ENCODE measurements at regions not wholly inside any gene's neighbourhood (a gene's known extent, or its start where the extent isn't known, plus 50 kb on each side); places are given as distances from the start of the nearest gene placed in this dataset.

DNA sequence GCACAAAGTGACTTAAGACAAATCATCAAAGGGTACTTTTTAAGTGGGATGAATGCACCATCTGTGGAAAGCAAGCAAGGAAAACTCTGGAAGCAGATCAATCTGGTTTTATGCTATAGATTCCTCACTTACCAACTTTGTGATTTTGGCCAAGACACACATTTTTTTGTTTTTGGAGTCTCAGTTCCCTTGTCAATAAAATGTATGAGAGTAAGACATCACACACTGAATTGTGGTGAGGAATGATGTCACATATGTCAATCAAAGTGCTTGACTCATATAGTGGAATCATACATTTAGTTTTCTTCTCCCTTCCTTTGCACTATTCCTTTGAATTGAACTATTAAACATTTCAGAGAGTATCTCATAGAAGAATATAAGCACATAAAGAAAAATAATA, 620.5 kb upstream of the CITED2 start:
- DNase-seq (ENCODE audit: low spot score) (no peak), ATAC-seq (ENCODE audit: low read depth) (no peak)
- TF ChIP-seq, protein P1, sequence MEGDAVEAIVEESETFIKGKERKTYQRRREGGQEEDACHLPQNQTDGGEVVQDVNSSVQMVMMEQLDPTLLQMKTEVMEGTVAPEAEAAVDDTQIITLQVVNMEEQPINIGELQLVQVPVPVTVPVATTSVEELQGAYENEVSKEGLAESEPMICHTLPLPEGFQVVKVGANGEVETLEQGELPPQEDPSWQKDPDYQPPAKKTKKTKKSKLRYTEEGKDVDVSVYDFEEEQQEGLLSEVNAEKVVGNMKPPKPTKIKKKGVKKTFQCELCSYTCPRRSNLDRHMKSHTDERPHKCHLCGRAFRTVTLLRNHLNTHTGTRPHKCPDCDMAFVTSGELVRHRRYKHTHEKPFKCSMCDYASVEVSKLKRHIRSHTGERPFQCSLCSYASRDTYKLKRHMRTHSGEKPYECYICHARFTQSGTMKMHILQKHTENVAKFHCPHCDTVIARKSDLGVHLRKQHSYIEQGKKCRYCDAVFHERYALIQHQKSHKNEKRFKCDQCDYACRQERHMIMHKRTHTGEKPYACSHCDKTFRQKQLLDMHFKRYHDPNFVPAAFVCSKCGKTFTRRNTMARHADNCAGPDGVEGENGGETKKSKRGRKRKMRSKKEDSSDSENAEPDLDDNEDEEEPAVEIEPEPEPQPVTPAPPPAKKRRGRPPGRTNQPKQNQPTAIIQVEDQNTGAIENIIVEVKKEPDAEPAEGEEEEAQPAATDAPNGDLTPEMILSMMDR (IDR thresholded peaks at IDR 0.05; ENCODE audit: poor library complexity, severe bottlenecking) = no peak
- no peaks in the 10 kb centered on the region for H3K4me1 ChIP-seq (ENCODE audit: insufficient read depth, poor library complexity, severe bottlenecking)
- H3K36me3 ChIP-seq (ENCODE audit: low read depth) = no peaks in the 10 kb centered on the region
- H3K27me3 ChIP-seq (ENCODE audit: insufficient read depth, poor library complexity, severe bottlenecking) = no peaks in the 10 kb centered on the region
- H3K4me3 ChIP-seq (ENCODE audit: severe bottlenecking) = no peak overlapping the region
- no peak overlapping the region for H3K27ac ChIP-seq (ENCODE audit: poor library complexity, severe bottlenecking)
- no peaks in the 10 kb centered on the region for H3K9me3 ChIP-seq (ENCODE audit: severe bottlenecking)

DNA sequence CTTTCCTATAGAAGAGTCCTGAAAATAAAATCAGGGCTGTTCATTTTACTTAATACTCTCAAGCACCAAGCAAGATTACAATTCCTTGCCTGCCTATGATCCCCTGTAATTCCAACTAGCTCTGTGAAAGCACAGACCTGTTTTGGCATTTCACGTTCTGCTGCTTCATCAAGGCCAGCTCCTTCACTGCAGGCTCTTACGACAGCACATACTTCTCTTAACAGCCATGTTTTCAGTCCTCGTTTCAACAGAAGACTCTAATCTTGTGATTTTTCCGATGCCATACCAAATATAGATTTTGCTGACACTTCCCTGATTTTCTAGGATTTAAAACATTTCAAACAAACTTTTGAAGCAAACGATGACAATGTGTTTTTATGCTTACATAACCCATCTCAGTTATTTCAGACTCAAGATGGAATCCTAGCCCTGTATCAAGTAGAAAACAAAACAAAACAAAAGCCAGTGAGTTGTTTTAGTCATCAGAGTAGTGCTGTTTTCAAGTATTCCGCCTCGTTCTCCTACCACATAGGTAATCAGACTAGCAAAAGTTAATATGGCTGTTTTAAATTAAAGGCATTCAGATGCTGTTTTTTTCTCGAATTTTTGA, 616.5 kb upstream of the CITED2 start:
- ATAC-seq (ENCODE audit: low read depth) = no peak
- Histone ChIP-seq H3K27ac (ENCODE audit: poor library complexity, severe bottlenecking) (no peak overlapping the region), H3K4me1 (ENCODE audit: insufficient read depth, poor library complexity, severe bottlenecking) (no peaks in the 10 kb centered on the region)

DNA sequence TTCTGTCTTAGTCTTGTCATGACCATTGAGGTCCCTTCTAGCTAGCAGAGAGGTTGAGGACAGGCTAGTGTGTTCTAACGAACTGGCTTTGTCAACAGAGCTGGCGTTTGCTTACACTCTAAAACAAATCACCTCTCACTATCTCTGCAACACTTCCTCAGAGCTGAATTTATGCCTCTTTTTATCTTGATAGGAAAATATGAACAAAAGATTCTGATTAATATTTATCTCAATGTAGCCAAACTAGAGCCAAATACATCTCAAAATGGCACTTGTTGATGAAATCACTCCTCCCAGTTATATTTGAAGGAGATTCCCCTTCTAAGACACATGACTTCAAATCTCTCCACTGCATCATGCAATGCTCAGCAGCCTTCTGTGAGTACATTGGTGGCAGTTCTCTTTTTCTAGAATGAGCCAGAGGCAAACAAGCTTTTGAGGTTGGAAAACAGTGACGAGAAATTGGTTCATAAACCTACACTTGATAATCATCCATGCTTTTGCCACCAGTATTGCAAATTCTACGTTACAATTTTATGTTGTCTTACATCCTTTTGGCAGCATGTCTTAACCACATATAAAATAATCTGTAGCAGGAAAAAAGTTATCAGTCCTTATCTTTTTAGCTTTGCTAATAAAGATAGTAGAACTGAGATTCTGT, 615.7 kb upstream of the CITED2 start:
- Histone ChIP-seq H3K9me3 (ENCODE audit: severe bottlenecking) (no peaks in the 10 kb centered on the region), H3K36me3 (ENCODE audit: low read depth) (no peaks in the 10 kb centered on the region), H3K27ac (ENCODE audit: poor library complexity, severe bottlenecking) (no peak overlapping the region), H3K4me1 (ENCODE audit: insufficient read depth, poor library complexity, severe bottlenecking) (no peaks in the 10 kb centered on the region), H3K27me3 (ENCODE audit: insufficient read depth, poor library complexity, severe bottlenecking) (no peaks in the 10 kb centered on the region), H3K4me3 (ENCODE audit: severe bottlenecking) (no peak overlapping the region)
- TF ChIP-seq, protein P1 (IDR thresholded peaks at IDR 0.05; ENCODE audit: poor library complexity, severe bottlenecking) = no peak
- no peak for DNase-seq (ENCODE audit: low spot score)
- ATAC-seq (ENCODE audit: low read depth) = no peak

More for the DNA sequence above, 616.5 kb upstream of the CITED2 start:
- Histone ChIP-seq H3K27me3 (ENCODE audit: insufficient read depth, poor library complexity, severe bottlenecking) (no peaks in the 10 kb centered on the region), H3K4me3 (ENCODE audit: severe bottlenecking) (no peak overlapping the region), H3K36me3 (ENCODE audit: low read depth) (no peaks in the 10 kb centered on the region), H3K9me3 (ENCODE audit: severe bottlenecking) (no peaks in the 10 kb centered on the region)
- TF ChIP-seq, protein P1 (IDR thresholded peaks at IDR 0.05; ENCODE audit: poor library complexity, severe bottlenecking) = no peak
- DNase-seq (ENCODE audit: low spot score) = no peak

DNA sequence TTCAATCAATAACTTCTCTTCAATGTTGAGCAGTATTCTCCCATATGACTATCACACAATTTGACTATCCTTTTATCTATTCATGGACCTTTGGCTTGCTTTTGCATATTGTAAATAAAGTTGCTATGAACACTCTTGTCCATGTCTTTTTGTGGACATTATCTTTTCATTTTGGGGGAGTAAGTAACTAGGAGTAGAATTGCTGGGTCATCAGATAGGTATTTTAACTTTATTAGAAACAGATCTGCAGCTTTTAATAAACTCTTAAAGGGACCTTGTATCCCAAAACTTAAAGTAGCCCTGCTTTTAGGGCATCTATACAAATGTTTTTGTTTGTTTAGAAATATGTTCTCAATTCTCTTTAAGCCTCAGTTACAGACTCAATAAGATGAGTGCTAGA, 614.2 kb upstream of the CITED2 start:
- no peaks in the 10 kb centered on the region for H3K36me3 ChIP-seq (ENCODE audit: low read depth)
- no peaks in the 10 kb centered on the region for H3K4me1 ChIP-seq (ENCODE audit: insufficient read depth, poor library complexity, severe bottlenecking)
- no peaks in the 10 kb centered on the region for H3K27me3 ChIP-seq (ENCODE audit: insufficient read depth, poor library complexity, severe bottlenecking)
- no peak overlapping the region for H3K4me3 ChIP-seq (ENCODE audit: severe bottlenecking)
- TF ChIP-seq, protein P1 (IDR thresholded peaks at IDR 0.05; ENCODE audit: poor library complexity, severe bottlenecking) = no peak
- DNase-seq (ENCODE audit: low spot score) = no peak
- no peak for ATAC-seq (ENCODE audit: low read depth)
- no peak overlapping the region for H3K27ac ChIP-seq (ENCODE audit: poor library complexity, severe bottlenecking)
- no peaks in the 10 kb centered on the region for H3K9me3 ChIP-seq (ENCODE audit: severe bottlenecking)

DNA sequence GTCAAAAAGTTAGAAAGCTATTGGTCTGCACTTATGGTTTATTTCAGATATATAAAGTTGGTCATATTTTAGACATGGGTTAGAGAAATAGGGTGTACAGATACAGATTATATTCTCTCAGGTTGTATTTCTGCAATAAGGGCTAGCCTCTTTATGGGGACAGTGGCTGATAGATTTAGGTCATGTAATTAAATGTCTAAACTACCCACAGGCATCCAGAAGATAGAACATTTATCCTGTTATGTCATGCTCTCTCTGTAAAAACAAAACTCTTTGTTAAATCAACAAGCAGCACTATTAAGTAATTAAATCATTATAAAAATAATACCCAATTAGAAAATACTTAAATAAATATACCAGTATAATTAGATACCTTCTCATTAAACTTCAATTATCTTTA, 612.6 kb upstream of the CITED2 start:
- Histone ChIP-seq H3K36me3 (ENCODE audit: low read depth) (no peaks in the 10 kb centered on the region), H3K9me3 (ENCODE audit: severe bottlenecking) (no peaks in the 10 kb centered on the region), H3K4me3 (ENCODE audit: severe bottlenecking) (no peak overlapping the region), H3K27me3 (ENCODE audit: insufficient read depth, poor library complexity, severe bottlenecking) (no peaks in the 10 kb centered on the region), H3K27ac (ENCODE audit: poor library complexity, severe bottlenecking) (no peak overlapping the region), H3K4me1 (ENCODE audit: insufficient read depth, poor library complexity, severe bottlenecking) (peaks cover 14% of the 10 kb centered on the region)
- DNase-seq (ENCODE audit: low spot score) (no peak), ATAC-seq (ENCODE audit: low read depth) (no peak)
- TF ChIP-seq, protein P1 (IDR thresholded peaks at IDR 0.05; ENCODE audit: poor library complexity, severe bottlenecking) = no peak

Data from RWPE2 (cell line).